Astrocyte of the cerebellum (primary cell): ENCODE measurements at regions not wholly inside any gene's neighbourhood (a gene's known extent, or its start where the extent isn't known, plus 50 kb on each side); places are given as distances from the start of the nearest gene placed in this dataset.

ENCODE experiments used
- DNase-seq: peaks from one replicate; pipeline ENCODE4 v3.0.0-alpha.2; 2011; ENCODE audit warnings: low read depth
- H3K4me3 ChIP-seq: 2 replicates; pipeline ENCODE4 v1.5.1; 2011; ENCODE audit warnings: mild to moderate bottlenecking, low read depth, low read length, moderate library complexity
- in situ Hi-C: cut with HindIII; loops from 2 replicates; pipeline ENCODE4 v1.10.0; 2017; ENCODE audit warnings: low sequenced_read_pairs
- TF ChIP-seq, protein P1 (sequence below): IDR thresholded peaks from 2 replicates; pipeline ENCODE4 v1.5.1; 2012; ENCODE audit warnings: low read length, low read depth, moderate library complexity, mild to moderate bottlenecking; ENCODE audit errors: missing control alignments

DNA sequence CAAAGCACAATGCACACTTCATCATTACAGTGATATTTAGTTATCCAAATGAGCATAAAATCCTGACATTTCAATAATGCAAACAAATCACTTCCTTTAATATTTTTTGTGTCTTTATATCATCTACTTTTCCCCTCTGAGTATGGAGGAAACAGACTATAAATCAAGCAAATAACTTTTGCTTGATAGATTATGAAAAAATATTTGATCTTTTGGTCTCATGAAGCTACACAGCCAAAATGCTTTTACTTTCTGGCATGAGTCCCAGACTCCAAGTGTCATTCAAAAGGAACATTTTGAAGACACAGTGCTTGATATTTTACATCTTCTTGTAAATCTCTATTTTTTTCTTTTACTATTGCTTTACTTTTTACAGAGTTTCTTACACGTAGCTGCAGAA, 215.3 kb upstream of the ROBO1 start:
- in situ Hi-C loops: no loop called here
- TF ChIP-seq, protein P1, sequence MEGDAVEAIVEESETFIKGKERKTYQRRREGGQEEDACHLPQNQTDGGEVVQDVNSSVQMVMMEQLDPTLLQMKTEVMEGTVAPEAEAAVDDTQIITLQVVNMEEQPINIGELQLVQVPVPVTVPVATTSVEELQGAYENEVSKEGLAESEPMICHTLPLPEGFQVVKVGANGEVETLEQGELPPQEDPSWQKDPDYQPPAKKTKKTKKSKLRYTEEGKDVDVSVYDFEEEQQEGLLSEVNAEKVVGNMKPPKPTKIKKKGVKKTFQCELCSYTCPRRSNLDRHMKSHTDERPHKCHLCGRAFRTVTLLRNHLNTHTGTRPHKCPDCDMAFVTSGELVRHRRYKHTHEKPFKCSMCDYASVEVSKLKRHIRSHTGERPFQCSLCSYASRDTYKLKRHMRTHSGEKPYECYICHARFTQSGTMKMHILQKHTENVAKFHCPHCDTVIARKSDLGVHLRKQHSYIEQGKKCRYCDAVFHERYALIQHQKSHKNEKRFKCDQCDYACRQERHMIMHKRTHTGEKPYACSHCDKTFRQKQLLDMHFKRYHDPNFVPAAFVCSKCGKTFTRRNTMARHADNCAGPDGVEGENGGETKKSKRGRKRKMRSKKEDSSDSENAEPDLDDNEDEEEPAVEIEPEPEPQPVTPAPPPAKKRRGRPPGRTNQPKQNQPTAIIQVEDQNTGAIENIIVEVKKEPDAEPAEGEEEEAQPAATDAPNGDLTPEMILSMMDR: no peak
- H3K4me3 ChIP-seq: no peak overlapping the region
- DNase-seq: no peak

DNA sequence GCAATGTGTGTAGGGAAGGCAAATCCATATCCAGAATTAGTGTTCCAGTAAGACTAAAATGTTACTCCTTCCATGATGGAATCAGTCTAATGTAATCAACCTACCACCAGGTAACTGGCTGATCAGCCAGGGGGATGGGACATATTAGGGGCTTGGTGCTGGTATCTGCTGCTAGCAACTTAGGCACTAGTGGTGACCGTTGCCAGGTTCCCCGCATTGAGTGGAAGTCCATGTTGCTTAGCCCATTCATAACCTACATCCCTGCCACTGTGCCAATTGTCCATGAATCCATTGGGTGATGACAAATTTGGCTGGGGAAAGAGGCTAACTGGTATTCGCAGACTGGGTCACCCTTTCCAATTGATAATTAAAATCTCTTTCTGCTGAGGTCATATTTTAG, 212.2 kb upstream of the ROBO1 start:
- DNase-seq: no peak
- in situ Hi-C loops: no loop called here
- TF ChIP-seq, protein P1: no peak
- H3K4me3 ChIP-seq: no peak overlapping the region

DNA sequence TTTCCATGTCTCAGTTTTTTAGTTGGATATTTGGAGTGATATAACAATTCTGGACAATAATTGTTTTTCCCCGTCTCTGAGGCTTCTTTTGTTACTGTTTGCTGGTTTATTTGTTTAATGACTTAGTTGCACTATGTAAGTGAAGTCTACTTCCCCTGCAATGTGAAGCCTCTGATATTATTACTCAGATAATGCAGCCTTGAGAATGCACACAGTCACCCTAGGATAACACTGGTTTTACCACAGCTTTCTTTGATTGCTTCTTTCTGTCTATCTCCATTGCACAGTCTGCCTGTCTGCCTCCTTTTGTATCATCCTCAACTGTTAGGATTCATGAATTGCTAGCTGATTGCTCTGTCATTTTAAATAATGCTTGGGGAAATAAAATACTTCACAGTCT, 208.7 kb upstream of the ROBO1 start:
- in situ Hi-C loops: no loop called here
- TF ChIP-seq, protein P1: no peak
- no peak for DNase-seq
- H3K4me3 ChIP-seq: no peak overlapping the region

DNA sequence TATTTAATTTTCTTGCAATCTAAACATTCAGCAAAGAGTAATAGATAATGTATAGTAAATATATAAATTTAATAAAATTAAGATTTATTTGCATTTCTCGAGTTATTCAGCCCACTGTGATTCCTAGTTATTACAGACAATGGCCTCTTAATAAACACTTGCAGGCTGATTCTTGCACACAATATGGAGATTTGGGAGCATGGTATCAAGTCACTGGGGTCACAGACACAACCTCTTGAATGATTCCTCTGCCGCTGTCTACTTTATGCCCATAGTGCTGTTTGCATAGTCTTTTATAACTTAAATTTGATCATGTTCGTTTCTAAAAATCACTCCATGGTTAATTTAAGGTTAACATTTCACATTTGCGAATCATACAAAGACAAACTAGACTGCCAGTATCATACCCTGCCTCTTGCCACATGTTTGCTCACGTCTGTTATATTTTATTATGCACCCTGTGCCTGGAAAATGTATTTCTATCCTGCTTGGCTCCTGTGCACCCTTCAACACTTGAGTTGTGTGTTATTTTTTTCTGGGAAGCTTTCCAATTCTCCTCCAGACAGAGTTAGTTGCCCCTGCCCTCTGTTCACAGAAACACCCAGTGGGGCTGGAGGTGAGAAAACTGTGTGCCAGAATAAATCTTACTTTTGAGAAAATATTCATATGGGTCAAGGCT, 206.3 kb upstream of the ROBO1 start:
- H3K4me3 ChIP-seq: no peak overlapping the region
- DNase-seq: no peak
- in situ Hi-C loops: no loop called here
- TF ChIP-seq, protein P1: no peak

DNA sequence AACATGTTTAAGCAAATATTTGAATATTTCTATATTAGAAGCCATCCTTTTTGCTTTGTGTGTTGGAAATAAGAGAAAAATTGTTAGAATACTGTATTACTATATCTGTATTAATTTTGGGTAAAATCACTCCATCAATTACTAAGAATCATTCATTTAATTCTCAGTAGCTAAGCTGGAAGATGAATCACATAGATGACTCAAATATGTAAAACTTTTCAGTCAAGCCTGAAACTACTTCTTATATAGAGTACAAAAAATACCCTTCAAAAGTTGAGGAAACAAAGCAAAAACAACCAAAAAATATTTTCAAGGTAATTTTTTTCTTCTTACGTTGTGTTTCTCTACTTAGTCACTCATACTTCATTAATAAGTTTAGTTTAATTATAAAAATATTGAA, 205.7 kb upstream of the ROBO1 start:
- in situ Hi-C loops: no loop called here
- TF ChIP-seq, protein P1: no peak
- no peak overlapping the region for H3K4me3 ChIP-seq
- DNase-seq: no peak

DNA sequence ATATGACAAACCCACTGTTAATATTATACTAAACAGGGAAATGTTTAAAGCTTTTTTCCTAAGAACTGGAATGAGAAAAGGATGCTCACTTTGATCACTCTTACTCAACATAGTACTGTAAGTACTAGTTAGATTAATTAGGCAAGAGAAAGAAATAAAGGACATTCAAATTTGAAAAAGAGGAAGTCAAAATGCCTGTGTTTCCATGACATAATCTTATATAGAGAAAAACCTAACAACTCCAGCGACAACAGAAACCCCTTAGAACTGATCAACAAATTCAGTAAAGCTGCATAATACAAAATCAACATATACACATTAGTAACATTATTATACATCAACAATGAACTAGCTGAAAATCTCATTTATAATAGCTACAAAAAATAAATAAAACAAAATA, 200.6 kb upstream of the ROBO1 start:
- DNase-seq: no peak
- H3K4me3 ChIP-seq: no peak overlapping the region
- in situ Hi-C loops: no loop called here
- TF ChIP-seq, protein P1: no peak
